Brain microvascular endothelial cell (primary cell): ENCODE measurements at regions not wholly inside any gene's neighbourhood (a gene's known extent, or its start where the extent isn't known, plus 50 kb on each side); places are given as distances from the start of the nearest gene placed in this dataset.

Source experiments
- DNase-seq: peaks from one replicate; pipeline ENCODE4 v3.0.0-alpha.2; 2020
- H3K27ac ChIP-seq: fragments of 250-450 bp; sonication (Bioruptor Pico); 2 replicates; pipeline ENCODE4 v1.5.1; 2020; ENCODE audit warnings: mild to moderate bottlenecking, moderate library complexity
- H3K27me3 ChIP-seq: fragments of 250-450 bp; sonication (Bioruptor Pico); replicated peaks from 2 replicates; pipeline ENCODE4 v1.5.1; 2020; ENCODE audit warnings: mild to moderate bottlenecking
- H3K36me3 ChIP-seq: fragments of 250-450 bp; sonication (Bioruptor Pico); replicated peaks from 2 replicates; pipeline ENCODE4 v1.5.1; 2020; ENCODE audit warnings: mild to moderate bottlenecking
- H3K4me3 ChIP-seq: 2 replicates; pipeline ENCODE4 v1.5.1; 2011; ENCODE audit warnings: low read depth, mild to moderate bottlenecking, control low read depth, low read length, moderate library complexity
- CTCF ChIP-seq: IDR thresholded peaks from 2 replicates; pipeline ENCODE4 v1.5.1; 2011; ENCODE audit warnings: low read depth, mild to moderate bottlenecking, moderate library complexity, low read length, control low read depth, inconsistent platforms; ENCODE audit errors: missing control alignments
- in situ Hi-C: cut with HindIII; loops from 2 replicates; pipeline ENCODE4 v1.10.0; 2017; ENCODE audit warnings: low sequenced_read_pairs, low pct_ligation_motif_present

- H3K36me3 ChIP-seq = peaks cover 60% of the 10 kb centered on the region
Measured at GRCh38 chr2:120985174-120985996, 249.7 kb downstream of the GLI2 start.

DNA sequence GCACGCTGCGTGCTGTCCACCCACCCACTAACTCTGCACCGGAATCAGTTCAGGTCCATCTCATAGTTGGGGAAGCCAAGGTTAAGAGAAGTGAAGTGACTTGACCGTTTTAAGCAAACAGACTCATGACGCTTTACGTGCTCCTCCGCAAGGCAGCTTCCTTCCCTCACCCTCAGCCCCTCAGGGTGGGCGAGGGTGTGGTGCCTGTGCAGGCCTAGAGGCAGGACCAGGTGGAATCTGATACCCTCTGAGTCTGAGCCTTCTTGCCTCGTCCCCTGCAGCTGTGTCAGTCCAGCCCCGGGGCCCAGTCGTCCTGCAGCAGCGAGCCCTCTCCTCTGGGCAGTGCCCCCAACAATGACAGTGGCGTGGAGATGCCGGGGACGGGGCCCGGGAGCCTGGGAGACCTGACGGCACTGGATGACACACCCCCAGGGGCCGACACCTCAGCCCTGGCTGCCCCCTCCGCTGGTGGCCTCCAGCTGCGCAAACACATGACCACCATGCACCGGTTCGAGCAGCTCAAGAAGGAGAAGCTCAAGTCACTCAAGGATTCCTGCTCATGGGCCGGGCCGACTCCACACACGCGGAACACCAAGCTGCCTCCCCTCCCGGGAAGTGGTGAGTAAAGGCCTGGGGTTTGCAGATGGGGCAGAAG is 250.5 kb downstream of the GLI2 start:
- TF ChIP-seq CTCF = no peak
- peaks cover 64% of the 10 kb centered on the region for H3K36me3 ChIP-seq
- no peak overlapping the region for H3K4me3 ChIP-seq
- no peak overlapping the region for H3K27ac ChIP-seq
- H3K27me3 ChIP-seq = no peaks in the 10 kb centered on the region
- in situ Hi-C loops = no loop called here
- DNase-seq = no peak

More at GRCh38 chr2:120985174-120985996, 249.7 kb downstream of the GLI2 start:
- no peaks in the 10 kb centered on the region for H3K27me3 ChIP-seq
- H3K27ac ChIP-seq = no peak overlapping the region
- H3K4me3 ChIP-seq = no peak overlapping the region
- no peak for DNase-seq
- in situ Hi-C loops = no loop called here
- no peak for TF ChIP-seq CTCF

DNA sequence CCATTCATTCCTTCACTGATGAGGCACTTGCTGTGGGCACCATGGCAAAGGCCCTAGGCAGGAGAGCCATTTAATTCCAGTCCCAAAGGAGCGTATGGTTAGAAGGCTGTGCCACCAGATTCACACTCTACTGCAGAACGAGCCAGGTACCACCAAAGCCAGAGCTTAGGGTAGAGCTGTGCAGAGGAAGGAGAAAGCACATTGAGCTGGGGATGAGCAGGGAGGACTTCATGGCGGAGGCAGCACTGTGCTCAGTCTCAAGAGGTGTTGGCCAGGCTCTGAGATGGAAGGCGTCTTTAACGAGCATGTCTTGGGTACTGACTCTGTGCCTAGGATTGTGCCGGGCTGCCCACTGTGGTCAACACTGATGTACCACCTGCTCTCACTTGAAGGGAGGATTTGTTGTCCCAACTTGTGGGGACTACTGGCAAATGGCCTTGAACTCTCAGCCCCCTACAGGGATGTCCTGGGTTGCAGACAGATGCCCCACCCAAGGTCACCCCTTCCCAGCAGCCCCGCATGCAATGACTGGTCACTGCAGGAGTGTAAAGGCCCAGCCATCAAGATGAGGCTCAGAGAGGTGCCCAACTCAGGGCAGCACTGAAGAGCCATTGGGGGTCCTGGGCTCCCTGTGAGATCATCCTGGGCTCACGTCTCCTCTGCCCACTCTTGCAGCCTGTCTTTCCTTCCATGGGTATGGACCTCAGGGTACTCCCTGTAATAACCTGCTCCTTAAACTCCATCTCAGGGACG is 251.4 kb downstream of the GLI2 start:
- no peaks in the 10 kb centered on the region for H3K27me3 ChIP-seq
- no peak overlapping the region for H3K4me3 ChIP-seq
- H3K36me3 ChIP-seq = peaks cover 69% of the 10 kb centered on the region
- DNase-seq = no peak
- in situ Hi-C loops = no loop called here
- no peak for TF ChIP-seq CTCF
- H3K27ac ChIP-seq = no peak overlapping the region

DNA sequence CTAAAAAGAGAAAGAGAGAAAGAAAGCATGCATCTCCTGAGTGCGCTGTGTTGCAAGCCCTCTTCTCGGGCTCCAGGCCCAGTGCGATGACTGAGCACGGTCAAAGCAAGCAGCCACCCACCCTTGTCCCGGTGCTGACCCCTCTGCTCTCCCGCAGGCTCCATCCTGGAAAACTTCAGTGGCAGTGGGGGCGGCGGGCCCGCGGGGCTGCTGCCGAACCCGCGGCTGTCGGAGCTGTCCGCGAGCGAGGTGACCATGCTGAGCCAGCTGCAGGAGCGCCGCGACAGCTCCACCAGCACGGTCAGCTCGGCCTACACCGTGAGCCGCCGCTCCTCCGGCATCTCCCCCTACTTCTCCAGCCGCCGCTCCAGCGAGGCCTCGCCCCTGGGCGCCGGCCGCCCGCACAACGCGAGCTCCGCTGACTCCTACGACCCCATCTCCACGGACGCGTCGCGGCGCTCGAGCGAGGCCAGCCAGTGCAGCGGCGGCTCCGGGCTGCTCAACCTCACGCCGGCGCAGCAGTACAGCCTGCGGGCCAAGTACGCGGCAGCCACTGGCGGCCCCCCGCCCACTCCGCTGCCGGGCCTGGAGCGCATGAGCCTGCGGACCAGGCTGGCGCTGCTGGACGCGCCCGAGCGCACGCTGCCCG is 252.5 kb downstream of the GLI2 start:
- no peak for TF ChIP-seq CTCF
- Histone ChIP-seq H3K27me3 (no peaks in the 10 kb centered on the region), H3K27ac (no peak overlapping the region), H3K36me3 (peaks cover 64% of the 10 kb centered on the region), H3K4me3 (no peak overlapping the region)
- no peak for DNase-seq
- in situ Hi-C loops = no loop called here

GRCh38 chr2:120988700-120989511 is 253.2 kb downstream of the GLI2 start:
- Histone ChIP-seq H3K36me3 (peaks cover 60% of the 10 kb centered on the region), H3K27ac (no peak overlapping the region), H3K4me3 (no peak overlapping the region), H3K27me3 (no peaks in the 10 kb centered on the region)
- in situ Hi-C loops = no loop called here
- no peak for DNase-seq
- no peak for TF ChIP-seq CTCF
